HG02642 (cell line): ENCODE measurements at regions not wholly inside any gene's neighbourhood (a gene's known extent, or its start where the extent isn't known, plus 50 kb on each side); places are given as distances from the start of the nearest gene placed in this dataset.
A peak's percentile ranks its signal among the peaks of the same experiment; 100 is the strongest.

Experiments used
- ATAC-seq: cut with Tn5 transposase; IDR thresholded peaks from one replicate; pipeline ENCODE4 v1.9.1; 2021; ENCODE audit warnings: mild to moderate bottlenecking; ENCODE audit not compliant: unreplicated experiment, poor library complexity

- peak; percentile 30 for ATAC-seq
Observed at GRCh38 chr17:81345228-81346089, 49.8 kb upstream of the BAHCC1 start.
